ENCODE measurements at regions not wholly inside any gene's neighbourhood (a gene's known extent, or its start where the extent isn't known, plus 50 kb on each side); places are given as distances from the start of the nearest gene placed in this dataset.

- TF ChIP-seq CTCF (IDR thresholded peaks at IDR 0.05) (no peak), POLR2A (IDR thresholded peaks at IDR 0.05) (no peak)
Observed at GRCh38 chr15:46322753-46323152, 687.9 kb downstream of the SQOR start.

Measured in lower leg skin (tissue), 3 donors.